PC-9 (cell line): ENCODE measurements at regions not wholly inside any gene's neighbourhood (a gene's known extent, or its start where the extent isn't known, plus 50 kb on each side); places are given as distances from the start of the nearest gene placed in this dataset.
"Not testable (repeated sequence)": the region's sequence is repeated elsewhere in the genome, so short reads cannot be mapped to it uniquely, and the experiment has no call there.

Experiments
- EZH2 ChIP-seq: fragments of 200-600 bp; sonication (generic); IDR thresholded peaks from 2 replicates; pipeline ENCODE4 v1.8.0; 2017; ENCODE audit warnings: antibody characterized with exemption, low read depth
- TF ChIP-seq, protein P1 (sequence below): fragments of 200-600 bp; sonication (generic); conservative IDR thresholded peaks from 2 replicates; pipeline ENCODE4 v1.6.1; 2017; ENCODE audit warnings: mixed run types, antibody characterized with exemption, mild to moderate bottlenecking, moderate library complexity

DNA sequence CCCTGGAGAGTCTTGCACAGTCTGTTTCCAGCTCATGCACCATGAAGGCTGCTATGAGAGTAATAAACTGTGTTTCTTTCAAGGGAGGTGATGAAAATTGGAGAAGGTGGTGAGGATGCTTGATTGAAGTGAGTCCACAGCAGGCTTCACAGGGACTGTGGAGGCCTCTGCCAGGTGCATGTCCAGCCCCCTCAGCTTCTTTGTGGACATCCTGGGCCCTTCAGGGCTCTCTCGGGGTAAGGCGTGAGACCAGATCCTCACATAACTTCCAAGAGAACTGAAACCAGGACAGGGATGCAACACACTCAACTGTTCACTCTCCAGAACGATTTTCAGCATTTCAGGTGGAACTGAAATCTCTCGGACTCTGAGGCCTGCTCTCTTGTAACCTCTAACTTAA lies 772.9 kb upstream of the TPTE start:
- TF ChIP-seq, protein P1, sequence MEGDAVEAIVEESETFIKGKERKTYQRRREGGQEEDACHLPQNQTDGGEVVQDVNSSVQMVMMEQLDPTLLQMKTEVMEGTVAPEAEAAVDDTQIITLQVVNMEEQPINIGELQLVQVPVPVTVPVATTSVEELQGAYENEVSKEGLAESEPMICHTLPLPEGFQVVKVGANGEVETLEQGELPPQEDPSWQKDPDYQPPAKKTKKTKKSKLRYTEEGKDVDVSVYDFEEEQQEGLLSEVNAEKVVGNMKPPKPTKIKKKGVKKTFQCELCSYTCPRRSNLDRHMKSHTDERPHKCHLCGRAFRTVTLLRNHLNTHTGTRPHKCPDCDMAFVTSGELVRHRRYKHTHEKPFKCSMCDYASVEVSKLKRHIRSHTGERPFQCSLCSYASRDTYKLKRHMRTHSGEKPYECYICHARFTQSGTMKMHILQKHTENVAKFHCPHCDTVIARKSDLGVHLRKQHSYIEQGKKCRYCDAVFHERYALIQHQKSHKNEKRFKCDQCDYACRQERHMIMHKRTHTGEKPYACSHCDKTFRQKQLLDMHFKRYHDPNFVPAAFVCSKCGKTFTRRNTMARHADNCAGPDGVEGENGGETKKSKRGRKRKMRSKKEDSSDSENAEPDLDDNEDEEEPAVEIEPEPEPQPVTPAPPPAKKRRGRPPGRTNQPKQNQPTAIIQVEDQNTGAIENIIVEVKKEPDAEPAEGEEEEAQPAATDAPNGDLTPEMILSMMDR: not testable (repeated sequence)
- not testable (repeated sequence) for TF ChIP-seq EZH2
